Adipocyte (in vitro differentiated cells): ENCODE measurements at regions not wholly inside any gene's neighbourhood (a gene's known extent, or its start where the extent isn't known, plus 50 kb on each side); places are given as distances from the start of the nearest gene placed in this dataset.

Experiments used
- DNase-seq: peaks from one replicate; pipeline ENCODE4 v3.0.0-alpha.2; 2015; ENCODE audit warnings: low read depth
- H3K27me3 ChIP-seq: replicated peaks from 2 replicates; pipeline ENCODE4 v1.7.0; 2013; ENCODE audit warnings: mild to moderate bottlenecking, low read length, moderate library complexity; ENCODE audit not compliant: control insufficient read depth, insufficient read depth
- H3K36me3 ChIP-seq: 2 replicates; pipeline ENCODE4 v1.7.0; 2013; ENCODE audit warnings: low read length, mild to moderate bottlenecking, moderate library complexity; ENCODE audit not compliant: control insufficient read depth, insufficient read depth, severe bottlenecking
- H3K4me1 ChIP-seq: 2 replicates; pipeline ENCODE4 v1.7.0; 2013; ENCODE audit warnings: mild to moderate bottlenecking, low read length, moderate library complexity; ENCODE audit not compliant: control insufficient read depth, insufficient read depth
- H3K4me3 ChIP-seq: 2 replicates; pipeline ENCODE4 v1.7.0; 2013; ENCODE audit warnings: mild to moderate bottlenecking, low read length, moderate library complexity
- H3K9ac ChIP-seq: 2 replicates; pipeline ENCODE4 v1.7.0; 2013; ENCODE audit warnings: mild to moderate bottlenecking, low read length, moderate library complexity
- H3K9me3 ChIP-seq: 2 replicates; pipeline ENCODE4 v1.7.0; 2013; ENCODE audit warnings: mild to moderate bottlenecking, low read length, moderate library complexity; ENCODE audit not compliant: control insufficient read depth

GRCh38 chr6:11486959-11487358, 50.6 kb upstream of the TMEM170B start:
- no peak overlapping the region for H3K4me3 ChIP-seq
- no peaks in the 10 kb centered on the region for H3K36me3 ChIP-seq

GRCh38 chr6:11486486-11486885, 51.1 kb upstream of the TMEM170B start:
- no peaks in the 10 kb centered on the region for H3K36me3 ChIP-seq
- H3K4me3 ChIP-seq: no peak overlapping the region
- no peaks in the 10 kb centered on the region for H3K4me1 ChIP-seq

More at GRCh38 chr6:11486959-11487358, 50.6 kb upstream of the TMEM170B start:
- Histone ChIP-seq H3K4me1 (no peaks in the 10 kb centered on the region), H3K27me3 (no peaks in the 10 kb centered on the region), H3K9me3 (no peaks in the 10 kb centered on the region), H3K9ac (no peak overlapping the region)
- DNase-seq: no peak

DNA sequence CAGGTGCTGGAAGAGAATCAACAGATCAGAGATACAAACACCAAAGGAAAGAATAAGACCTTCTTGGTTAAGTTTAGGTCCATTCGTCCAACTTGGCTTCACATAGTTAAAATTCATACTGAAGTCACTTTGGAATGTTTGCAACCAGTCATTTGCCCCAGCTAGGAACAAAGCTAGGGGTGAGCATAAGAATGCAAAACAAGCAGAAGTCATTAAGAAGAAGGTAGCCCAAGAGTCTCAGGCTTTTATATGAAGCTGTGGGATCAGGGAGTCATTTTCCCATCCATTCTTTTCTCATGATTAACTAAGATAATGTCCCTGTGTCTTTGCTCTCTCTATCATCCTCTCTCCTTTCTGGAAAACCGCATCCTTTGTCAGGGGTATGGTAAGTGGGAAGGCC, 51.5 kb upstream of the TMEM170B start:
- Histone ChIP-seq H3K27me3 (no peaks in the 10 kb centered on the region), H3K36me3 (no peaks in the 10 kb centered on the region), H3K4me3 (no peak overlapping the region), H3K9ac (no peak overlapping the region), H3K4me1 (no peaks in the 10 kb centered on the region), H3K9me3 (no peaks in the 10 kb centered on the region)
- DNase-seq: no peak

More at GRCh38 chr6:11486486-11486885, 51.1 kb upstream of the TMEM170B start:
- Histone ChIP-seq H3K9me3 (no peaks in the 10 kb centered on the region), H3K9ac (no peak overlapping the region), H3K27me3 (no peaks in the 10 kb centered on the region)
- DNase-seq: no peak

GRCh38 chr6:11485271-11485670, 52.3 kb upstream of the TMEM170B start:
- no peaks in the 10 kb centered on the region for H3K36me3 ChIP-seq
- H3K9ac ChIP-seq: no peak overlapping the region
- no peak for DNase-seq
- H3K9me3 ChIP-seq: no peaks in the 10 kb centered on the region
- H3K4me1 ChIP-seq: no peaks in the 10 kb centered on the region
- H3K27me3 ChIP-seq: no peaks in the 10 kb centered on the region
- H3K4me3 ChIP-seq: no peak overlapping the region

DNA sequence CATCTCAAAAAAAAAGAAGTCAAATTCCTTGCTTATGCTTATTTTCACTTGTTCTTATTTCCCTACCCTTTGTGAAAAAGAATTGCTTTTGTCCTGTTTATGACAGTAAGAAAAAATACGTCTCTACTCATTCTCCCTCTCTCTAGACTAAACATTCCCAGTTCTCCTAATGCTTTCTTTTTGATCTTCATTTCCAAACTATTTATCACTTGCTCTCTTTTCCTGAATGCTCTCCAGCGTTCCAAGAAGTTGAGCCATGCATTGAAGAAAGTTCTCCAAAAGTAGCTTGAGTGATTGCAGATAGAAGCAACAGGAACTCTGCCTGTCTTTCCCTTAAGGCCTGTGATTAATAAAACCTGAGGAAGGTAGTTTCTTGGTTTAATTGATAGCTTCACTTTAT, 53.1 kb upstream of the TMEM170B start:
- Histone ChIP-seq H3K9me3 (no peaks in the 10 kb centered on the region), H3K4me1 (no peaks in the 10 kb centered on the region), H3K36me3 (no peaks in the 10 kb centered on the region), H3K4me3 (no peak overlapping the region), H3K9ac (peak overlapping the region; percentile 44), H3K27me3 (no peaks in the 10 kb centered on the region)
- no peak for DNase-seq

GRCh38 chr6:11482616-11483015, 54.9 kb upstream of the TMEM170B start:
- H3K4me1 ChIP-seq: no peaks in the 10 kb centered on the region
- no peak overlapping the region for H3K4me3 ChIP-seq
- no peaks in the 10 kb centered on the region for H3K9me3 ChIP-seq
- H3K36me3 ChIP-seq: no peaks in the 10 kb centered on the region
- no peak overlapping the region for H3K9ac ChIP-seq
- H3K27me3 ChIP-seq: no peaks in the 10 kb centered on the region
- no peak for DNase-seq

DNA sequence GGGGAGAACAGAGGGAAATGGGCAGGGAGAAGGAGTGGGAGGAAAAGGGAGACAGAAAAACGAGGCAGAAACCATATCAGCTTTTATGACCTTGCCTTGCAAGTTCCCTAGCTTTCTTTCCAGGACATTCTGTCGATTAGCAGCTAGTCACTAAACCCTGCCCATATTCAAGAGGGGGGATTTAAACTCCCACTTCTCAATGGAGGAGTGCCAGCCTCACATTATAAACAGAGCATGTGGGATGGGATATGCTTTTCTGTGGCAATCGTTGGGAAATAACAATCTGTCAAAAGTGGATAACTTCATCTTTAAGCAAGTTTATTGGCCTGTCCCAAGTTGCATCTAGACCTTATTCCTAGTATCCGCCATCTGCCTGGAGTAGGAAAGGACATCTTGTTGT, 57.0 kb upstream of the TMEM170B start:
- no peaks in the 10 kb centered on the region for H3K27me3 ChIP-seq
- no peak for DNase-seq
- H3K9ac ChIP-seq: no peak overlapping the region
- H3K9me3 ChIP-seq: no peaks in the 10 kb centered on the region
- H3K4me3 ChIP-seq: no peak overlapping the region
- H3K36me3 ChIP-seq: no peaks in the 10 kb centered on the region
- H3K4me1 ChIP-seq: no peaks in the 10 kb centered on the region

GRCh38 chr6:11479296-11479695, 58.3 kb upstream of the TMEM170B start:
- Histone ChIP-seq H3K9ac (no peak overlapping the region), H3K4me3 (no peak overlapping the region), H3K9me3 (no peaks in the 10 kb centered on the region), H3K4me1 (peaks cover 3% of the 10 kb centered on the region), H3K27me3 (no peaks in the 10 kb centered on the region), H3K36me3 (no peaks in the 10 kb centered on the region)
- no peak for DNase-seq

DNA sequence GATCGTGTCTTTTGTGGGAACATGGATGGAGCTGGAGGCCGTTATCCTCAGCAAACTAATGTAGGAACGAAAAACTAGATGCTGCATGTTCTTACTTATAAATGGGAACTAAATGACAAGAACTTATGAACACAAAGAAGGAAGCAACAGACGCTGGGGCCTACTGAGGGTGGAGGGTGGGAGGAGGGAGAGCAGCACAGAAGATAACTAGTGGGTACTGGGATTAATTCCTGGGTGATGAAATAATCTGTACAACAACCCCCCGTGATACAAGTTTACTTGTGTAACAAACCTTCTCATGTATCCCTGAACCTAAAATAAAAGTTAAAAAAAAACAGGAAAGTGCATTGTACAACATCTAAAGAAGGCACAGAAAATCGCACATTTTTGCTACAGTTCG, 59.0 kb upstream of the TMEM170B start:
- Histone ChIP-seq H3K9ac (no peak overlapping the region), H3K27me3 (no peaks in the 10 kb centered on the region), H3K9me3 (no peaks in the 10 kb centered on the region), H3K36me3 (no peaks in the 10 kb centered on the region), H3K4me3 (no peak overlapping the region), H3K4me1 (peaks cover 11% of the 10 kb centered on the region)
- DNase-seq: no peak

GRCh38 chr6:11475016-11475415, 62.5 kb upstream of the TMEM170B start:
- no peaks in the 10 kb centered on the region for H3K27me3 ChIP-seq
- H3K36me3 ChIP-seq: no peaks in the 10 kb centered on the region
- H3K4me3 ChIP-seq: no peak overlapping the region
- H3K9me3 ChIP-seq: no peaks in the 10 kb centered on the region
- no peak overlapping the region for H3K9ac ChIP-seq
- peak; percentile 37 for DNase-seq
- peaks cover 21% of the 10 kb centered on the region for H3K4me1 ChIP-seq

DNA sequence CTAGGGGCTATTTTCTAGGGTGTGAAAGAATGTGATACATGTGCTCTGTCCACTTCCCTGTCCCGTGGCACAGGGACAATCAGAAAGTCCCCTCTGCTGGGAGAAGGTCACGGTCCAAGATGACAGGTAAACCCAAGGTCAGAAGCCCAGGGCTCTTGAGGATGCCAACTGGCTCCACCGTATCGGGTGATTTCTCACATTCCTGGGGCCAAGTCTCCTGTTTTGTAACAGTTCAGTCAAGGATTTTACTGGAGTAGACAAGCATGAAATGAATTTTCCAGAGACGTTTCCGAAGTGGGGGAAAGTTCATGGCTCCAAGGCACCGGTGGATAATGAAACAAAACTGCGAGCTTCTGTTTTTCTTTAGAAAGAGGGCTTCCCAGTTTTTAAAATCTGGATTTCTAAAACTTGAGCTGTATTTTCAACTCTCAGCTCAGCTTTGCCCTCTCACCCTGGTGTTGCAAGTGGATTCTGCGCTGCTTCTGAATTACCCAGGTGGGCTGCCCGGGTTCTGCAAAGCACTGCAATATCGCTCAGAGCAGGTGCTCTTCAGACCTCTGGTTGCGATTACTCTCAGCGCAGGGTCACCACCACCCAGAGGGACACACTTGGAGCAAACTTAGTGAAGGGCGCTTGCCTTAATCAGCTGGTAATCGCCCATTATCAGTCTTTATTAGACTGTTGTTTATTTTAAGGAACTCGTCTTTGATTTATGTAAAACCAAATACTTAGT, 64.4 kb upstream of the TMEM170B start:
- H3K36me3 ChIP-seq: no peaks in the 10 kb centered on the region
- H3K9ac ChIP-seq: peak overlapping the region; percentile 66
- peaks cover 21% of the 10 kb centered on the region for H3K4me1 ChIP-seq
- DNase-seq: peak; percentile 77
- peak overlapping the region; percentile 68 for H3K4me3 ChIP-seq
- H3K9me3 ChIP-seq: no peaks in the 10 kb centered on the region
- H3K27me3 ChIP-seq: no peaks in the 10 kb centered on the region

DNA sequence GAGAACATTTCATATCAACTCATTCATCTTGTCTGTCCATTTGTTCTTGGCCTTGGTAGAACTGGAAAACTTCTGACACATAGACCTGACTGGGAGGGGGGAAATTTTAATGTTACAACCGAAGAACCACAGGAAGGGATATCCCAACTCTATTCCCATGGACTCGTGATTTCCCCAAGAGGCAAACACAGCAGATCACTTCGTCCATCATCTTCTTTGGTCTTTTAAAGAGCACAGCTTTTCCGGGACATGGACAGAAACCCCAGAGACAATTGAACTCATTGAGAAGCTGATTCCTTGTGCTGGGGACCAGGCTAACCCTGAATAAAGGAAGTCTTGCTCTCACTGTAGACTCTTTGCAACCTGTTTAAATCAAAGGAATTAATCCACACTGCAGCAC, 66.3 kb upstream of the TMEM170B start:
- H3K4me3 ChIP-seq: no peak overlapping the region
- peaks cover 21% of the 10 kb centered on the region for H3K4me1 ChIP-seq
- no peak for DNase-seq
- H3K36me3 ChIP-seq: no peaks in the 10 kb centered on the region
- no peaks in the 10 kb centered on the region for H3K27me3 ChIP-seq
- no peak overlapping the region for H3K9ac ChIP-seq
- H3K9me3 ChIP-seq: no peaks in the 10 kb centered on the region
